ENCODE measurements at regions not wholly inside any gene's neighbourhood (a gene's known extent, or its start where the extent isn't known, plus 50 kb on each side); places are given as distances from the start of the nearest gene placed in this dataset.

DNA sequence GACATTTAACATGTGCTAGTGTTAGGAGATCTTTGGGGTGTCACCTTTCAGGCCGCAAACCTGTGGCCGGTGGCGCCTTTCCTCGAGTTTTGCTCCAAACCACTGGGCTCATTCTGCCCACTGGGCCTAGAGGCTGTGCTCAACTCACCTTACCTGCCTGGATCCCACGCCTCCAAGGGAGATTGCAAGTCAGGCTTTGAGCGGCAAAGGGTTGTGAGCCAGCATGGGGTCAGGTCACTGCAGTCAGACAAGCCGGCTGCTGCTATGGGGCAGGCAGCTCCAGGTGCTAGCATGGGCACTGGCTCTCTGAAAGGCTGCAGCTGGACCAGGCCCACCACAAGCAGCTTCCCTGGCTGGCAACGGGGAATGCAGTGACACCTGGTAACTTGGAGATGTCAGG, 265.5 kb downstream of the ZBBX start:
- DNase-seq, result peak; percentile 4
- Histone ChIP-seq H3K9me3 (no peaks in the 10 kb centered on the region), H3K36me3 (no peaks in the 10 kb centered on the region), H3K4me3 (ENCODE audit: low read depth, low read length) (no peak overlapping the region), H3K27me3 (no peaks in the 10 kb centered on the region), H3K4me1 (no peaks in the 10 kb centered on the region)
- TF ChIP-seq, protein P1, sequence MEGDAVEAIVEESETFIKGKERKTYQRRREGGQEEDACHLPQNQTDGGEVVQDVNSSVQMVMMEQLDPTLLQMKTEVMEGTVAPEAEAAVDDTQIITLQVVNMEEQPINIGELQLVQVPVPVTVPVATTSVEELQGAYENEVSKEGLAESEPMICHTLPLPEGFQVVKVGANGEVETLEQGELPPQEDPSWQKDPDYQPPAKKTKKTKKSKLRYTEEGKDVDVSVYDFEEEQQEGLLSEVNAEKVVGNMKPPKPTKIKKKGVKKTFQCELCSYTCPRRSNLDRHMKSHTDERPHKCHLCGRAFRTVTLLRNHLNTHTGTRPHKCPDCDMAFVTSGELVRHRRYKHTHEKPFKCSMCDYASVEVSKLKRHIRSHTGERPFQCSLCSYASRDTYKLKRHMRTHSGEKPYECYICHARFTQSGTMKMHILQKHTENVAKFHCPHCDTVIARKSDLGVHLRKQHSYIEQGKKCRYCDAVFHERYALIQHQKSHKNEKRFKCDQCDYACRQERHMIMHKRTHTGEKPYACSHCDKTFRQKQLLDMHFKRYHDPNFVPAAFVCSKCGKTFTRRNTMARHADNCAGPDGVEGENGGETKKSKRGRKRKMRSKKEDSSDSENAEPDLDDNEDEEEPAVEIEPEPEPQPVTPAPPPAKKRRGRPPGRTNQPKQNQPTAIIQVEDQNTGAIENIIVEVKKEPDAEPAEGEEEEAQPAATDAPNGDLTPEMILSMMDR (IDR thresholded peaks at IDR 0.05; ENCODE audit: low read depth, low read length), result no peak

DNA sequence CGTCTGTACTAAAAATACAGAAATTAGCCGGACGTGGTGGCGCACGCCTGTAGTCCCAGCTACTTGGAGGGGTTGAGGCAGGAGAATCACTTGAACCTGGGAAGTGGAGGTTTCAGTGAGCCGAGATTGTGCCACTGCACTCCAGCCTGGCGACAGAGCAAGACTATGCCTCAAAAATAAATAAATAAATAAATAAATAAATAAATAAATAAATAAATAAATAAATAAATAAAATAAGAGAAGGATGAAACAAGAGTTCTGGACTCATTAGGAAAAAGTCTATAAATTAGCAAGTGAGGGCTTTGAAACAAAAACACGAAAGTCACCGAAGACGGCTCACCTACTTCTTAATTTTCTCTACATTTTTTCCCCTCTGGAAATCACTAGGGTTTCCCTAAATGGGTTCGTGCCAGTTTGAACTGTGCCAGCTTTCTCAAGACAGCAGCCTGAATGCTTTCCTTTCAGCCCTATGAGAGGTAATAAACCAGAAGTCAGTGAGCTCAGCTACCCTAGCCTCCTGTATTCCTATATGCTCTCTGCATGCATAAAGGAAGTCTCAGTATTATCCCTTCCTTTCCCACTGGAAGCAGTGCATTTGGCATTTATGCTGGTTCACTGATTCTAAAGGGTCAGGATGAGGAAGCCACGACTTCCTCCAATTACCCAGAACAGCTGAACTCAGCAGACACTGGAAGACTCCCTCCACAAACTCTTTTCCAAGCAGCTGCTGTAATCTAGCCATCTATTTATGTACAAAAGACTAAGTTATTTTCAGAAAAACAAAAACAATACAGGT, 266.9 kb downstream of the ZBBX start:
- Histone ChIP-seq H3K4me1 (no peaks in the 10 kb centered on the region), H3K4me3 (ENCODE audit: low read depth, low read length) (no peak overlapping the region), H3K9me3 (no peaks in the 10 kb centered on the region; the same call in 1 of the 2 replicates), H3K27me3 (no peaks in the 10 kb centered on the region), H3K36me3 (no peaks in the 10 kb centered on the region)
- no peak for DNase-seq
- TF ChIP-seq, protein P1 (IDR thresholded peaks at IDR 0.05; ENCODE audit: low read depth, low read length), result no peak

DNA sequence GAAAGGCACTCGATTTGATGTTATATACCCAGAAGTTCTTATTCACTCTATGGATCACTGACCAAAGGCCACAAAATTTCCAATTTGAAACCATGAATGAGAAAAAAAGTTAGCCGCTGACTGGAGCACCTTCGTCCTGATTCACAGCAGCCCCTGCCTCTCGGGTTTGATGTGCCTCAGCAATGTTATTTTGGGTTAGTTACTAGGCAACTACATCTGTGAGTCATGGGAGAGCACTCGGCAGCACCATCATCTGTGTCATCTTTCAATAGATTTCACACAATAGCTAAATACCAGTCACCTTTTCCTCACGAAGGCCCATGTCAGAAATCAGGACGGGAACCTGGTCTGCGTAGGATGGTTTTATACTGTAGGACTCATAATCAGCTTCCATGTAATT, 269.2 kb downstream of the ZBBX start:
- no peaks in the 10 kb centered on the region; the same call in 1 of the 2 replicates for H3K9me3 ChIP-seq
- H3K36me3 ChIP-seq, result no peaks in the 10 kb centered on the region
- TF ChIP-seq, protein P1 (IDR thresholded peaks at IDR 0.05; ENCODE audit: low read depth, low read length), result no peak
- H3K4me3 ChIP-seq (ENCODE audit: low read depth, low read length), result no peak overlapping the region
- H3K27me3 ChIP-seq, result no peaks in the 10 kb centered on the region
- no peaks in the 10 kb centered on the region for H3K4me1 ChIP-seq
- no peak for DNase-seq

DNA sequence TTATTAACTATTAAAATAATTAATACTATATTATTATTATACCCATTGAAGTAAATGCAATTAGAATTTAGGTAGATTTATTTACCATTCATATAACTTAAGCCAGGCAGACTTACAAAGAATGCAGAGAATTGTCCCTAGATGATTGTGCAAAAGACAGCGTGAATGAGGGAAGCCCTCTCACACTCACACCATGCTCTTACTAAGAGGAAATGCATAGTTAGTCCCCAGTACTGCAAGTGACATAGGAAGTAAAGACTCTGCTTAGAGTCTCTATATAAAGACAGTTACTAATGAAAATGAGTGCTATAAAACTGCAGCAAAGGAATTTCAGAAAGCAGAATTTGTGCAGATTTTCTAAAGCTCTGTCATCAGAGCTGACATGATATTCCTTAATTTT, 270.4 kb downstream of the ZBBX start:
- no peaks in the 10 kb centered on the region; the same call in 1 of the 2 replicates for H3K9me3 ChIP-seq
- no peak overlapping the region for H3K4me3 ChIP-seq (ENCODE audit: low read depth, low read length)
- TF ChIP-seq, protein P1 (IDR thresholded peaks at IDR 0.05; ENCODE audit: low read depth, low read length), result no peak
- no peaks in the 10 kb centered on the region for H3K36me3 ChIP-seq
- H3K4me1 ChIP-seq, result no peaks in the 10 kb centered on the region
- no peak for DNase-seq
- no peaks in the 10 kb centered on the region for H3K27me3 ChIP-seq

DNA sequence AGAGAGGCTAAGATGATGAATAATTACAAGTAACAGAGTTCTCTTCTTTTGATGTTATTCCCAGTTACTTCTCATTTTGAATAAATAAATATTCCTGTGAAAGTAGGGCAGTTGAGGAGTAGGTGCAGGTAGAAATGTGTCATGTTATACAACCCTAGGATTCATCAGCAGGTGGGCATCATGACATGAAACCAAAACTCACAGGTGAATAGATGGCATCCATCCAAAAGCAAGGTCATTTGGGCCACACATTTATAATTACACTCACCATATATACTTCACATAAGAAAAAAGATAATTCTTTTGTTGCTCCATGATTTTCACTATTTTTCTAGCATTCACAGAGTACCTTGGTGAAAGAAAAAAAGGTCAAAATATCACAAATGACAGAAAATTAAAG, 273.6 kb downstream of the ZBBX start:
- H3K4me1 ChIP-seq, result no peaks in the 10 kb centered on the region
- H3K4me3 ChIP-seq (ENCODE audit: low read depth, low read length), result no peak overlapping the region
- H3K36me3 ChIP-seq, result no peaks in the 10 kb centered on the region
- H3K27me3 ChIP-seq, result no peaks in the 10 kb centered on the region
- TF ChIP-seq, protein P1 (IDR thresholded peaks at IDR 0.05; ENCODE audit: low read depth, low read length), result no peak
- no peaks in the 10 kb centered on the region; the same call in 1 of the 2 replicates for H3K9me3 ChIP-seq
- no peak for DNase-seq

DNA sequence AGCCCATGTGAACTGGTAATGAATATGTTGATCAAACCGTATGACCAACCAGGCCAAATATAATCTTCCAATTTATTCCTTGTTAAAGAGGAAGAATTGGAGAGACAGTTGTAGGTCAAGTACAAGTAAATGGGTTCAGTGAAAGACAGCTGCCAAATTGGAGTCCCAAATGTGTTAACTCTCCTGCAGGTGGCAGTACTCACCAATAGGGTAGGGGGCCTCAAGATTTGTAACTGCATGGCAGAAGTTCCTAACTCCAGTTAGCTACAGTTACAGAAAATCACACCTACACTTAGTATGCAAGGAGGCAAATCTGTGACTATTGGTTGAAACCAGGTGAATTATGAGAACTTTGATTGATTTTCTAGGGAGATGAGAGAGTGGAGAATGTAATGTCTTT, 278.0 kb downstream of the ZBBX start:
- H3K27me3 ChIP-seq, result no peaks in the 10 kb centered on the region
- DNase-seq, result no peak
- TF ChIP-seq, protein P1 (IDR thresholded peaks at IDR 0.05; ENCODE audit: low read depth, low read length), result no peak
- no peaks in the 10 kb centered on the region for H3K4me1 ChIP-seq
- no peak overlapping the region for H3K4me3 ChIP-seq (ENCODE audit: low read depth, low read length)
- no peaks in the 10 kb centered on the region for H3K9me3 ChIP-seq
- H3K36me3 ChIP-seq, result no peaks in the 10 kb centered on the region

Data from BE2C (cell line).